GM19468 (cell line): ENCODE measurements at regions not wholly inside any gene's neighbourhood (a gene's known extent, or its start where the extent isn't known, plus 50 kb on each side); places are given as distances from the start of the nearest gene placed in this dataset.

Experiments used
- ATAC-seq: cut with Tn5 transposase; IDR thresholded peaks from one replicate; pipeline ENCODE4 v1.9.1; 2021; ENCODE audit warnings: mild to moderate bottlenecking, moderate library complexity, moderate number of reproducible peaks; ENCODE audit not compliant: unreplicated experiment; ENCODE audit errors: extremely low read depth

GRCh38 chr5:115414406-115415142 is 118.1 kb upstream of the CCDC112 start:
- ATAC-seq, result no peak

- no peak for ATAC-seq
Observed at GRCh38 chr5:115413651-115414050, 117.2 kb upstream of the CCDC112 start.

- no peak for ATAC-seq
Observed at GRCh38 chr5:115409094-115409493, 112.6 kb upstream of the CCDC112 start.

GRCh38 chr5:115402822-115403577 is 106.5 kb upstream of the CCDC112 start:
- ATAC-seq, result no peak

DNA sequence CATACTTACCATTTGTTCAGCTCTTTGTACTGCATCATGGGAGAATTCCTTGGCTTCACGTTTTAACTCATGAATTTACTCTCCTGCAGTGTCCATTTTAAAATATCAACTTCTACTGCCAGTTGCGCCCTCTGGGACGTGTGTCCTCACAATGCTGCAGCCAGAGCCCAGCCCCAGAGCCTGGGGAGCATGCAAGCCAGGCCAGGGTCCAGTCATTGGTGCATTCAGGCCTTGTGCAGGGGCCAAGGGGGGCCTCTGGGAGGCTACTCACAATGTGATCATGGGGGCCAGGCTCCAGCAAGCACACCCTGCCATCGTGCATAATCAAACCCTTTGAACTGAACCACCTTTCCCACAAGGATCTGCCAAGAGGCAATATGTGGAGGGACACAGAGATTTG is 105.6 kb upstream of the CCDC112 start:
- ATAC-seq, result no peak

- no peak for ATAC-seq
Observed at GRCh38 chr5:115398719-115399118, 102.3 kb upstream of the CCDC112 start.

GRCh38 chr5:115396688-115397087 is 100.2 kb upstream of the CCDC112 start:
- no peak for ATAC-seq

DNA sequence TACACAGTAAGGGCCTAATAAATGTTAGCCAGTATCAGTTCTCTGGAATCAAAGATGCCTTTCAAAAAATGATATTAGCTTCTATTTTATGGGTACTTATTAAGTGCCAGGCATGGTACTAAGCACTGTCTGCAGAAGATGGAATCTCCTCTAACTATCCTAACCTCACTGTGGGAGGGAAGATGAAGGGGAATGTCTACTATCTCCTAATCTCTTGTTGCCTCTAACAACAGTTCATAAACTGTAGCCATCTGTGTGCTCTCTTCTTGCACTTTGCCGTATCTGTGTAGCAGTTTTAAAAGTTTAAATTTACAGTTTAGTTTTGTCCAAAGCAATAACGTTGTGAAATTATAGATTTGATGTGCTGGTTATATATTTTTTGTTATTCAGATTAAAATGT is 99.6 kb upstream of the CCDC112 start:
- no peak for ATAC-seq

- ATAC-seq, result no peak
Observed at GRCh38 chr5:115394531-115394930, 98.1 kb upstream of the CCDC112 start.

DNA sequence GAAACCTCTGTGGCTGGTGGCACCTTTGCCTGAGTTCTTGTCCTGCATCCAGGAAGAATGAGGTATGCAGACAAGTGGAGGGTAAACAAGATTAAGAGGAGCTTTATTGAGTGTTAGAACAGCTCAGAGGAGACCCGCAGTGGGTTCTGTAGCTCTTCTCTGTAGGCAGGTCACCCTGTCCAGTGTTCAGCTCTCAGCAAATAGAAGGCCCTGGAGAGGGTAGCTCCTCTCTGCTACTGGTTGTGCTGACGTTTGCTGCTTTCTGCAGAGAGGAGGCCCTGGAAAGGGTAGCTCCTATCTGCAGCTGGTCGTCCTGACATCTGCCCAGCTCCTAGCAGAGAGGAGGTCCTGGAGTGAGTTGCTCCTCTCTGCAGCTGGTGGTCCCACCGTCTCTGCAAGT is 96.8 kb upstream of the CCDC112 start:
- ATAC-seq, result no peak

DNA sequence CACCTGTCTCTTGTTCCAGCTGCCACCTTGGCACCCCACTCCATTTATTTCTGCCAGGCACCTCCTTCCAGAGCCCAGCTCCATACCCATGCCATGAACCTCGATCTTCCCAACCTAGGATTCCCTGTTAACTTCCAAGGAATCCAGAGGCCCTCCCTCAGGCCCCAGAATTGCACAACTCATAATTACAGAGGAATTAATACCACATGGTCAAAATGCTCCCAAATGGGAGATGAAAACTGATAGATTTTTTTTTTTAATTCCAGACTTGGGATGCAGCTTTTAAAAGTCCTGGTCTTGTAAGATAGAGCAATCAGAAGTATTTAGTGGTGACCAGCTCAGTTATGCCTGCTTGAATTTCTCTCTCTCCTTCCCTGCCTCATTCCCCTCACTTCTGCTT is 96.2 kb upstream of the CCDC112 start:
- no peak for ATAC-seq

- ATAC-seq, result no peak
Observed at GRCh38 chr5:115391780-115392179, 95.3 kb upstream of the CCDC112 start.

- ATAC-seq, result no peak
Observed at GRCh38 chr5:115389799-115390382, 93.4 kb upstream of the CCDC112 start.

- ATAC-seq, result no peak
Observed at GRCh38 chr5:115389034-115389798, 92.8 kb upstream of the CCDC112 start.

GRCh38 chr5:115388240-115388639 is 91.8 kb upstream of the CCDC112 start:
- ATAC-seq, result no peak

DNA sequence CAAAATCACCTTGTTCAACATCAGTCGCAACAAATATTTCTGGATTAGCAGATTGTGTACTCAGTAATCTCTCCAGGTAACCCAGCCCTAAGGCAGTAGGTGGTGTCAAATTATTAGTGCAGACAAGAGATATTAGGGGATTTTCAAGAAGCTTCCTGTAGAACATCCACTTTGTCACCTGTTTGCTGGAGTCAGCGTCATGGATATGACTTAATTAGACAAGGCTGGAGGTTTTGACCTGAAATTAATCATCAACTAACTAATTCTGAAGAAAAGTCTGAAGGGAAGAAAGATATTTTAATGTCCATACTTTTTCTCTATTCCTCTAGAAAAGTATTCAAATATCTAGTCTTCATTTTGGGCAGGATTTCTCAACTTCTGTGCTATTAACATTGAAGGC is 91.4 kb upstream of the CCDC112 start:
- ATAC-seq, result no peak

DNA sequence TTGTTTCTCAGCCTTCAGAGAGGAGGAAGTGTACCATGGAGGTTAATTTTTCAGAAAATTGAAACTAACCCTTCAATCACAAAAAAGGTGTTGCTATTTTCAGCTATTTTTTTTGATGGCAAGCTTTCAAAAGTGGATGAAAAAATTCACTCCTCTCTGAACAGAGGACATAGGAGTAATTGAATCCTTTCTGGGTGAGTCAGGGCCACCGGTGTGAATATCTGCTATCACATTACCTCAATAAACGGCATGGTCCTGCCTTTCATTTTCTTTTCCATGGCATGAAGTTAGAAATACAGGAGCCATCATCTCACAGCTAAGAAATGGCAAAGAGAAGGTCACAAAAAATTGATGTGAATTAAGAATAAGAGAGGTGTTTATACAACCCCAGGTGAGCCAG is 90.2 kb upstream of the CCDC112 start:
- no peak for ATAC-seq

DNA sequence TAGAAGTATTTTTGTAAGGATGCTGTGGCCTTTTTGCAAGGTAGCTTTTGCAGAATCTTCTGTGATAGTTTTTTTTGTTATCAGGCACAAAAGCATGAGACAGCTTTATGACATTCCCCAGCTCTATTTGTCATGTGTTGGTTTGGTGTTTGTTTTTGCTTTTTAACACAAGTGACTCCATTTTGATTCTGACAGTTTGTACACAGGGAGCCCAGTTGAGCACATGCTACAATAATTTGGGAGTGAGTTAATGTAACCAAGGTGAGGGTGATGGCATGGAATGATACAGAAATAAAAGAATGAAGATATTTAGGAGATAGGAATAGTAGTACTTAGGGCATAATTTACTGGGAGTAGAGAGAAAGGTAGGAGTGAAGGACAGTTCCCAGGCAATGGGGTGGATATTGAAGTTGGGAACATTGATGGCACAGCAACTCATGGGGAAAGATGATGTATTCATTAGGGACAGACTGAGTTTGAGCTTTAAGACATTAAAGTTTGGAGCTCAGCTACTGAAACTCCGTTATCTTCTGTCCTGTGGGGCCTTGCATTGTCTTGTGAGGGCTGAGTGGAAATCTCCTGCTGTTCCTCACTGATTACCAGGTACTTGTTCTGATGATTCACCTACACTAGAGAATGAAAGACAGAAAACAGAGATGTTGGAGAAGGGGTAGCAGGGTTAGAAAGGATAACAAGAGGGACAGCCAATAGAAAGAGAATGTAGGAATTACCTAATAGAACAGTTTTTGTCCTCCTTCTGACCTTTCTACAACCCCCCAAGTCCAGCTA is 88.3 kb upstream of the CCDC112 start:
- ATAC-seq, result no peak

- no peak for ATAC-seq
Observed at GRCh38 chr5:115382989-115383388, 86.5 kb upstream of the CCDC112 start.
